CD4-positive, alpha-beta T cell treated with Interleukin-10 for 1 hour (primary cell): ENCODE measurements at regions not wholly inside any gene's neighbourhood (a gene's known extent, or its start where the extent isn't known, plus 50 kb on each side); places are given as distances from the start of the nearest gene placed in this dataset.
"Not testable (repeated sequence)": the region's sequence is repeated elsewhere in the genome, so short reads cannot be mapped to it uniquely, and the experiment has no call there.

ENCODE experiments used
- DNase-seq: peaks from one replicate; pipeline ENCODE4 v3.0.0-alpha.2; 2020

- no peak for DNase-seq
Observed at GRCh38 chr1:221204055-221204833, 325.0 kb downstream of the HLX start.

GRCh38 chr1:221206076-221206475 lies 326.8 kb downstream of the HLX start:
- no peak for DNase-seq

GRCh38 chr1:221212926-221213325 lies 333.7 kb downstream of the HLX start:
- DNase-seq, result no peak

GRCh38 chr1:221217029-221217428 lies 337.8 kb downstream of the HLX start:
- no peak for DNase-seq

GRCh38 chr1:221223281-221223680 lies 344.0 kb downstream of the HLX start:
- DNase-seq, result no peak

GRCh38 chr1:221227460-221227859 lies 348.2 kb downstream of the HLX start:
- DNase-seq, result no peak

- DNase-seq, result no peak
Observed at GRCh38 chr1:221227872-221228337, 348.7 kb downstream of the HLX start.

- no peak for DNase-seq
Observed at GRCh38 chr1:221228594-221228993, 349.4 kb downstream of the HLX start.

GRCh38 chr1:221230605-221231004 lies 351.4 kb downstream of the HLX start:
- DNase-seq, result no peak

GRCh38 chr1:221234791-221235190 lies 355.5 kb downstream of the HLX start:
- no peak for DNase-seq

GRCh38 chr1:221237587-221237986 lies 358.3 kb downstream of the HLX start:
- DNase-seq, result no peak

GRCh38 chr1:221239181-221239580 lies 359.9 kb downstream of the HLX start:
- no peak for DNase-seq

GRCh38 chr1:221239792-221240191 lies 360.5 kb downstream of the HLX start:
- no peak for DNase-seq

GRCh38 chr1:221240690-221241089 lies 361.4 kb downstream of the HLX start:
- no peak for DNase-seq

GRCh38 chr1:221241157-221241556 lies 361.9 kb downstream of the HLX start:
- no peak for DNase-seq

GRCh38 chr1:221241592-221241991 lies 362.3 kb downstream of the HLX start:
- DNase-seq, result no peak

GRCh38 chr1:221246067-221246466 lies 366.8 kb downstream of the HLX start:
- no peak for DNase-seq

GRCh38 chr1:221246628-221247415 lies 367.6 kb downstream of the HLX start:
- no peak for DNase-seq

GRCh38 chr1:221251580-221251979 lies 372.3 kb downstream of the HLX start:
- no peak for DNase-seq

- DNase-seq, result no peak
Observed at GRCh38 chr1:221254813-221255212, 375.6 kb downstream of the HLX start.

- no peak for DNase-seq
Observed at GRCh38 chr1:221256773-221257172, 377.5 kb downstream of the HLX start.

- DNase-seq, result not testable (repeated sequence)
Observed at GRCh38 chr1:221257548-221257947, 378.3 kb downstream of the HLX start.

- DNase-seq, result not testable (repeated sequence)
Observed at GRCh38 chr1:221262677-221263076, 383.4 kb downstream of the HLX start.
